HG02981 (cell line): ENCODE measurements at regions not wholly inside any gene's neighbourhood (a gene's known extent, or its start where the extent isn't known, plus 50 kb on each side); places are given as distances from the start of the nearest gene placed in this dataset.

Source experiments
- ATAC-seq: cut with Tn5 transposase; IDR thresholded peaks from one replicate; pipeline ENCODE4 v1.9.1; 2021; ENCODE audit warnings: mild to moderate bottlenecking, moderate library complexity; ENCODE audit not compliant: unreplicated experiment

- ATAC-seq, result no peak
These were observed 63.7 kb upstream of the EPS8L3 start for GRCh38 chr1:109827466-109827865.

GRCh38 chr1:109826930-109827349 is 63.2 kb upstream of the EPS8L3 start:
- no peak for ATAC-seq

GRCh38 chr1:109826446-109826845 is 62.7 kb upstream of the EPS8L3 start:
- ATAC-seq, result no peak

- ATAC-seq, result no peak
These were observed 60.8 kb upstream of the EPS8L3 start for GRCh38 chr1:109824349-109825115.

- ATAC-seq, result no peak
These were observed 60.0 kb upstream of the EPS8L3 start for GRCh38 chr1:109823543-109824348.

- no peak for ATAC-seq
These were observed 59.2 kb upstream of the EPS8L3 start for GRCh38 chr1:109822749-109823542.

GRCh38 chr1:109821831-109822745 is 58.4 kb upstream of the EPS8L3 start:
- ATAC-seq, result no peak

GRCh38 chr1:109821221-109821669 is 57.5 kb upstream of the EPS8L3 start:
- no peak for ATAC-seq

- ATAC-seq, result no peak
These were observed 56.2 kb upstream of the EPS8L3 start for GRCh38 chr1:109819906-109820305.

- ATAC-seq, result no peak
These were observed 55.5 kb upstream of the EPS8L3 start for GRCh38 chr1:109818988-109819764.

GRCh38 chr1:109818271-109818987 is 54.7 kb upstream of the EPS8L3 start:
- ATAC-seq, result no peak

GRCh38 chr1:109817881-109818270 is 54.2 kb upstream of the EPS8L3 start:
- ATAC-seq, result no peak

GRCh38 chr1:109816975-109817535 is 53.3 kb upstream of the EPS8L3 start:
- no peak for ATAC-seq

- ATAC-seq, result peak; percentile 89
These were observed 52.6 kb upstream of the EPS8L3 start for GRCh38 chr1:109816175-109816811.

- no peak for ATAC-seq
These were observed 52.1 kb upstream of the EPS8L3 start for GRCh38 chr1:109815809-109816174.

- no peak for ATAC-seq
These were observed 51.5 kb upstream of the EPS8L3 start for GRCh38 chr1:109814993-109815786.

- no peak for ATAC-seq
These were observed 50.5 kb upstream of the EPS8L3 start for GRCh38 chr1:109814223-109814622.
